A549 (cell line): ENCODE measurements at regions not wholly inside any gene's neighbourhood (a gene's known extent, or its start where the extent isn't known, plus 50 kb on each side); places are given as distances from the start of the nearest gene placed in this dataset.

Experiments used
- ATAC-seq, 2 experiments: fragments of 200-7000 bp in 1 of 2; fragments of >200 bp in 1 of 2; cut with Nextera tagmentation in 1 of 2; cut with Tn5 transposase in 1 of 2; 3 replicates each; pipeline versions ENCODE4 v1.8.0 to v1.9.1; 2018 to 2020; ENCODE audit warnings: mild to moderate bottlenecking in 1 of 2, moderate library complexity in 1 of 2
- CTCF ChIA-PET: fragments of 300-600 bp; sonication (Branson Sonifier 250); formaldehyde crosslinking; extraction: SDS; loops from one replicate; lab custom pipeline; 2021; ENCODE audit warnings: antibody characterized with exemption, inconsistent platforms; lab: Yijun Ruan, JAX
- POLR2A ChIA-PET: fragments of 350-600 bp; formaldehyde crosslinking; extraction: SDS; loops from one replicate; lab custom pipeline; 2021; ENCODE audit warnings: antibody characterized with exemption, inconsistent platforms; lab: Yijun Ruan, JAX
- DNase-seq, 2 experiments: peaks; one replicate each; pipeline versions ENCODE4 v3.0.0 to v3.0.0-alpha.2; 2011 to 2016; ENCODE audit warnings: low read depth in 1 of 2, low spot score in 1 of 2
- FAIRE-seq: peaks from 2 replicates; lab custom pipeline; 2011; peaks lifted over from hg19 to GRCh38; lab: Jason Lieb, UNC
- H3K27ac ChIP-seq, 2 experiments: fragments of >200 bp; sonication (Bioruptor Twin); formaldehyde crosslinking; 3 replicates each; pipeline ENCODE4 v1.5.1; 2016 to 2017
- H3K4me1 ChIP-seq: fragments of >200 bp; sonication (Bioruptor Twin); formaldehyde crosslinking; 3 replicates; pipeline ENCODE4 v1.6.1; 2016
- H3K4me2 ChIP-seq: fragments of >200 bp; sonication (Bioruptor Twin); formaldehyde crosslinking; 3 replicates; pipeline ENCODE4 v1.6.1; 2016
- H3K4me3 ChIP-seq: fragments of >200 bp; sonication (Bioruptor Twin); formaldehyde crosslinking; 3 replicates; pipeline ENCODE4 v1.5.1; 2016
- H3K9me3 ChIP-seq: fragments of >200 bp; sonication (Bioruptor Twin); formaldehyde crosslinking; 3 replicates; pipeline ENCODE4 v1.6.1; 2016
- BHLHE40 ChIP-seq: IDR thresholded peaks from 2 replicates; pipeline ENCODE4 v1.6.1; 2012; ENCODE audit warnings: low read depth, low read length, inconsistent platforms
- EHF ChIP-seq: fragments of 250-450 bp; sonication (Bioruptor Pico); IDR thresholded peaks from 2 replicates; pipeline ENCODE4 v1.5.0; 2020; ENCODE audit warnings: mild to moderate bottlenecking
- EHMT2 ChIP-seq: fragments of 200-600 bp; sonication (generic); IDR thresholded peaks from 2 replicates; pipeline ENCODE4 v1.6.1; 2016; ENCODE audit warnings: antibody characterized with exemption, low read depth, mild to moderate bottlenecking, moderate library complexity
- ESRRA ChIP-seq: fragments of 150-350 bp; IDR thresholded peaks from 2 replicates; pipeline ENCODE4 v1.6.1; 2014; ENCODE audit warnings: mild to moderate bottlenecking, low read length, borderline replicate concordance
- FOSB ChIP-seq: fragments of 250-450 bp; sonication (Bioruptor Pico); IDR thresholded peaks from 2 replicates; pipeline ENCODE4 v1.5.0; 2020; ENCODE audit warnings: mild to moderate bottlenecking, moderate library complexity
- FOSL2 ChIP-seq, 2 experiments: fragments of 450-650 bp in 1 of 2; fragments of >200 bp in 1 of 2; sonication (Bioruptor Twin) in 1 of 2; formaldehyde crosslinking; IDR thresholded peaks; 2 replicates each; pipeline versions ENCODE4 v1.5.0 to v1.6.1; 2016 to 2020; ENCODE audit warnings: mild to moderate bottlenecking in 1 of 2, moderate library complexity in 1 of 2
- FOXS1 ChIP-seq: fragments of 250-450 bp; sonication (Bioruptor Pico); IDR thresholded peaks from 2 replicates; pipeline ENCODE4 v1.5.0; 2020; ENCODE audit warnings: mild to moderate bottlenecking, moderate library complexity
- HOXA7 ChIP-seq: fragments of 250-450 bp; sonication (Bioruptor Pico); IDR thresholded peaks from 2 replicates; pipeline ENCODE4 v1.5.0; 2020; ENCODE audit warnings: mild to moderate bottlenecking, moderate library complexity
- HOXB13 ChIP-seq: fragments of 250-450 bp; sonication (Bioruptor Pico); IDR thresholded peaks from 2 replicates; pipeline ENCODE4 v1.5.0; 2020; ENCODE audit warnings: low read depth, mild to moderate bottlenecking, moderate library complexity
- HOXB5 ChIP-seq: fragments of 250-450 bp; sonication (Bioruptor Pico); IDR thresholded peaks from 2 replicates; pipeline ENCODE4 v1.5.0; 2020; ENCODE audit warnings: mild to moderate bottlenecking, moderate library complexity
- KDM1A ChIP-seq: fragments of 200-600 bp; sonication (generic); IDR thresholded peaks from 2 replicates; pipeline ENCODE4 v1.6.1; 2016; ENCODE audit warnings: low read depth, mild to moderate bottlenecking
- MAFK ChIP-seq: fragments of 450-650 bp; IDR thresholded peaks from 2 replicates; pipeline ENCODE4 v1.6.1; 2014; ENCODE audit not compliant: partially characterized antibody
- MAZ ChIP-seq: fragments of 150-350 bp; IDR thresholded peaks from 2 replicates; pipeline ENCODE4 v1.6.1; 2014; ENCODE audit warnings: antibody characterized with exemption, low read depth, low read length, borderline replicate concordance
- MYC ChIP-seq: IDR thresholded peaks from 2 replicates; pipeline ENCODE4 v1.6.1; 2012; ENCODE audit warnings: mild to moderate bottlenecking, inconsistent platforms, low read length, improper control_type of control experiment, borderline replicate concordance
- NR3C1 ChIP-seq: fragments of >200 bp; sonication (Bioruptor Twin); formaldehyde crosslinking; IDR thresholded peaks from 3 replicates; pipeline ENCODE4 v1.6.1; 2017
- RAD21 ChIP-seq, 2 experiments: fragments of >200 bp in 1 of 2; sonication (Bioruptor Twin) in 1 of 2; formaldehyde crosslinking in 1 of 2; IDR thresholded peaks in 1 of 2; conservative IDR thresholded peaks in 1 of 2; 2 replicates in 1 of 2; 3 replicates in 1 of 2; pipeline ENCODE4 v1.6.1; 2012 to 2018; ENCODE audit warnings: inconsistent platforms in 1 of 2
- RARB ChIP-seq: fragments of 250-450 bp; sonication (Bioruptor Pico); IDR thresholded peaks from 2 replicates; pipeline ENCODE4 v1.8.0; 2021; ENCODE audit warnings: mild to moderate bottlenecking, moderate library complexity
- TFCP2L1 ChIP-seq: fragments of 250-450 bp; sonication (Bioruptor Pico); IDR thresholded peaks from 2 replicates; pipeline ENCODE4 v1.5.0; 2021; ENCODE audit warnings: mild to moderate bottlenecking
- TP53 ChIP-seq: fragments of 250-450 bp; sonication (Bioruptor Pico); IDR thresholded peaks from 2 replicates; pipeline ENCODE4 v1.5.0; 2021; ENCODE audit warnings: mild to moderate bottlenecking, moderate library complexity
- ZFP36 ChIP-seq: fragments of 450-650 bp; IDR thresholded peaks from 2 replicates; pipeline ENCODE4 v1.6.1; 2014; ENCODE audit warnings: borderline replicate concordance; ENCODE audit not compliant: partially characterized antibody
- WGBS: methylation state at CpG from one replicate; pipeline ENCODE4 v1.1.6; 2017; ENCODE audit errors: missing lambda C conversion rate; 5-methylcytosine and 5-hydroxymethylcytosine counted together
- TF ChIP-seq, protein P1 (sequence below): fragments of 150-350 bp; IDR thresholded peaks from 2 replicates; pipeline ENCODE4 v1.6.1; 2014; ENCODE audit warnings: low read depth, mild to moderate bottlenecking, low read length
- TF ChIP-seq, protein P2 (sequence below): fragments of 450-650 bp; IDR thresholded peaks from 2 replicates; pipeline ENCODE4 v1.6.1; 2014; ENCODE audit warnings: antibody characterized with exemption

DNA sequence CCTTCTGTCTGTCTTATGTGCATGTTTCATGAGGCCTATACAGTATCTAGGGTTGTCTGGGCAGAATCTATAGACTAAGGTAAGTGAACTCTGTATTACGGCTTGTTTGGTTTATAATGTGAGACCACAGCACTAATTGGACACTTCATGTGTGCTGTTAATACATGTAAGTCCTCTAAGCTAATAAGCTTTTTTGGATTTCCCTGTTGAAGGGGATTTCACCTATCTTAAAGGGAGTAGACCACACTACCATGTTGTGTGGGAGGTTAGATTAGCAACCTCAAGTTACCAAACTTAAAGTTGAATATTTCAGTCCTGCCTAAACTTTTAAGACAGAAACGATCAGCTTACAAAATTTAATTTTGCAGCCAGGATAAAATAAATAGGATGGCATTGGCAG is 189.8 kb upstream of the GOLIM4 start (continued):
- TF ChIP-seq ESRRA = no peak

DNA sequence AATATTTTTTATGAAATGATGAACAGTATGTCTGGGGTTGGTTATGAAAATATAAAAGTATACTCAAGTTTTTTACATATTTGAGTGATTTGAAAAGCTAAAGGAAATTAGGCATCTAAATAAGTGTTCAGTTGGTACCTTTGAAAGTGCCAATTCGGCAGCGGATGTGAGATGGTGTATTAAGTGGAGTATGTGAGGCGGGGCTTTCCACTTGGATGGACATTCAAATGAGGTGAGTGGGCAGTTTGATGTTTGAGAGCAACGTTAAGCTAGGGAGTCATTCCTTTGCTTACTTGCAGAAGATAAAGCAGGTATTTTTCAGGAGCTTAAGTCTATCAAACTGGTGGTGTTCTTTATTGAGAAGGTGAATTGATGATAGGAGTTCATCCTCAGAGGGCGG is 189.0 kb upstream of the GOLIM4 start:
- H3K9me3 ChIP-seq = no peaks in the 10 kb centered on the region
- ATAC-seq = no peak
- 36% methylated on average over 5 of the region's 5 CpGs for WGBS
- H3K4me2 ChIP-seq = no peak overlapping the region
- no peak for TF ChIP-seq HOXA7 (CRISPR knock-in tag)
- TF ChIP-seq RARB (CRISPR knock-in tag) = no peak
- TF ChIP-seq TFCP2L1 (CRISPR knock-in tag) = no peak
- TF ChIP-seq MAZ = no peak
- TF ChIP-seq ESRRA = no peak
- no peak for TF ChIP-seq TP53 (CRISPR knock-in tag)
- TF ChIP-seq HOXB5 (CRISPR knock-in tag) = no peak
- no peak overlapping the region for H3K27ac ChIP-seq
- ChIA-PET CTCF (no interaction called here), POLR2A (no interaction called here)
- no peak for FAIRE-seq
- no peak for DNase-seq
- no peaks in the 10 kb centered on the region for H3K4me1 ChIP-seq
- no peak overlapping the region for H3K4me3 ChIP-seq

DNA sequence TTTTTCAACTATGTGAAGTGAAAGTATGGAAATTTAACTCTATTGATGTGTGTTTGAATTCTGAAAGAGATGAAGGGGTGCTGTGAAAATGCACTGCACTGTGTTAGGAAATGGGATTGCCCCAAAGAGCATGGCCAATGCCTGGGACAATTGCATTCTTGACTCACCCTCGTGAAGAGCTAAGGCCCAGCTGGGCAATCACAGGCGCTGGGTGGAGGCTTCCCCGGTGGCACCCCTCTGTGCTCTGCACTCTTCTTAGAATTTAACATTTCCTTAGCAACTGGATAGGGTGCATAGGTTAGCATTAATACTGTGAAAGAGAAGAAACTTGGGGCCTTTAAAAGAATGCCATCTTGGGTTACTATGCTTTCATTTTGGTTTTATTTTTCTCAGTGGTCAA is 179.9 kb upstream of the GOLIM4 start:
- 4% methylated on average over 3 of the region's 3 CpGs for WGBS
- ATAC-seq = no peak

DNA sequence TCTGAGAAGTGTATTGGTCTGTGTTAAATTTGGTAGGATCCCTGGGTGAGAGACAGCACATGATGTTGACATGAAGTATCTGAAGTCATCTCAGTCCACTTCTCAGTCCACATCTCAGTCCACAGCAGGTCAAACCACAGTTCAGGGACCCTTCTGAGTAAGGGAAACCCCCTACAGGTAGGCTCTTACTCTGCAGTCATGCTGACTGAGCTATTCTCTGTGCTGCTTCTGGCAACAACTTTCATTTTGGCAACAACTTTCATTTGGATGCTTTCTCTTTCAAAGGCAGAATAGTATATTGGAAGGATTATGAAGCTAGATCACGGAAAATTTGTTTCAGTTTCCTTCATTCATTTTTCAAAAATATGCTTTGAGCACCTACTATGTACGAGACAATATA is 178.2 kb upstream of the GOLIM4 start:
- ATAC-seq = no peak
- Histone ChIP-seq H3K4me3 (no peak overlapping the region), H3K27ac (no peak overlapping the region), H3K4me2 (no peak overlapping the region), H3K4me1 (no peaks in the 10 kb centered on the region), H3K9me3 (no peaks in the 10 kb centered on the region)
- DNase-seq = no peak
- TF ChIP-seq ZFP36 = no peak
- no peak for TF ChIP-seq HOXB13
- ChIA-PET CTCF (no interaction called here), POLR2A (no interaction called here)
- no peak for FAIRE-seq
- 4% methylated on average over 2 of the region's 2 CpGs for WGBS

More for the DNA sequence above, 179.9 kb upstream of the GOLIM4 start:
- CTCF ChIA-PET = no interaction called here
- no peak overlapping the region for H3K4me2 ChIP-seq
- no peak for DNase-seq
- POLR2A ChIA-PET = no interaction called here
- no peak overlapping the region for H3K4me3 ChIP-seq
- H3K27ac ChIP-seq = no peak overlapping the region
- FAIRE-seq = no peak
- no peaks in the 10 kb centered on the region for H3K9me3 ChIP-seq
- TF ChIP-seq NR3C1 (no peak), FOXS1 (CRISPR knock-in tag) (no peak), TP53 (CRISPR knock-in tag) (no peak), MYC (no peak), FOSB (CRISPR knock-in tag) (no peak), EHF (no peak), EHMT2 (no peak), RAD21 (conservative IDR thresholded peaks at IDR 0.05 in 1 of 2, IDR thresholded peaks at IDR 0.05 in 1 of 2) (no peak), ESRRA (no peak), BHLHE40 (no peak), MAZ (no peak), MAFK (no peak), FOSL2 (IDR thresholded peaks at IDR 0.05) (no peak), FOSL2 (CRISPR knock-in tag; IDR thresholded peaks at IDR 0.05) (no peak), KDM1A (no peak)
- TF ChIP-seq, protein P1, sequence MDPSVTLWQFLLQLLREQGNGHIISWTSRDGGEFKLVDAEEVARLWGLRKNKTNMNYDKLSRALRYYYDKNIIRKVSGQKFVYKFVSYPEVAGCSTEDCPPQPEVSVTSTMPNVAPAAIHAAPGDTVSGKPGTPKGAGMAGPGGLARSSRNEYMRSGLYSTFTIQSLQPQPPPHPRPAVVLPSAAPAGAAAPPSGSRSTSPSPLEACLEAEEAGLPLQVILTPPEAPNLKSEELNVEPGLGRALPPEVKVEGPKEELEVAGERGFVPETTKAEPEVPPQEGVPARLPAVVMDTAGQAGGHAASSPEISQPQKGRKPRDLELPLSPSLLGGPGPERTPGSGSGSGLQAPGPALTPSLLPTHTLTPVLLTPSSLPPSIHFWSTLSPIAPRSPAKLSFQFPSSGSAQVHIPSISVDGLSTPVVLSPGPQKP = no peak
- TF ChIP-seq, protein P2, sequence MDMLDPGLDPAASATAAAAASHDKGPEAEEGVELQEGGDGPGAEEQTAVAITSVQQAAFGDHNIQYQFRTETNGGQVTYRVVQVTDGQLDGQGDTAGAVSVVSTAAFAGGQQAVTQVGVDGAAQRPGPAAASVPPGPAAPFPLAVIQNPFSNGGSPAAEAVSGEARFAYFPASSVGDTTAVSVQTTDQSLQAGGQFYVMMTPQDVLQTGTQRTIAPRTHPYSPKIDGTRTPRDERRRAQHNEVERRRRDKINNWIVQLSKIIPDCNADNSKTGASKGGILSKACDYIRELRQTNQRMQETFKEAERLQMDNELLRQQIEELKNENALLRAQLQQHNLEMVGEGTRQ = no peak
- H3K4me1 ChIP-seq = no peaks in the 10 kb centered on the region
